ENCODE measurements at regions not wholly inside any gene's neighbourhood (a gene's known extent, or its start where the extent isn't known, plus 50 kb on each side); places are given as distances from the start of the nearest gene placed in this dataset.
"Not testable (repeated sequence)": the region's sequence is repeated elsewhere in the genome, so short reads cannot be mapped to it uniquely, and the experiment has no call there.

- TF ChIP-seq, protein P1, sequence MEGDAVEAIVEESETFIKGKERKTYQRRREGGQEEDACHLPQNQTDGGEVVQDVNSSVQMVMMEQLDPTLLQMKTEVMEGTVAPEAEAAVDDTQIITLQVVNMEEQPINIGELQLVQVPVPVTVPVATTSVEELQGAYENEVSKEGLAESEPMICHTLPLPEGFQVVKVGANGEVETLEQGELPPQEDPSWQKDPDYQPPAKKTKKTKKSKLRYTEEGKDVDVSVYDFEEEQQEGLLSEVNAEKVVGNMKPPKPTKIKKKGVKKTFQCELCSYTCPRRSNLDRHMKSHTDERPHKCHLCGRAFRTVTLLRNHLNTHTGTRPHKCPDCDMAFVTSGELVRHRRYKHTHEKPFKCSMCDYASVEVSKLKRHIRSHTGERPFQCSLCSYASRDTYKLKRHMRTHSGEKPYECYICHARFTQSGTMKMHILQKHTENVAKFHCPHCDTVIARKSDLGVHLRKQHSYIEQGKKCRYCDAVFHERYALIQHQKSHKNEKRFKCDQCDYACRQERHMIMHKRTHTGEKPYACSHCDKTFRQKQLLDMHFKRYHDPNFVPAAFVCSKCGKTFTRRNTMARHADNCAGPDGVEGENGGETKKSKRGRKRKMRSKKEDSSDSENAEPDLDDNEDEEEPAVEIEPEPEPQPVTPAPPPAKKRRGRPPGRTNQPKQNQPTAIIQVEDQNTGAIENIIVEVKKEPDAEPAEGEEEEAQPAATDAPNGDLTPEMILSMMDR (IDR thresholded peaks at IDR 0.05), result not testable (repeated sequence)
- TF ChIP-seq EZH2phosphoT487, EZH2 (IDR thresholded peaks at IDR 0.05): not testable (repeated sequence)
Measured at GRCh38 chr6:20023549-20024315, 186.6 kb downstream of the ID4 start.
